Activated B cell treated with CpG ODN at 0.5 μM for 24 hours (primary cell): ENCODE measurements at regions not wholly inside any gene's neighbourhood (a gene's known extent, or its start where the extent isn't known, plus 50 kb on each side); places are given as distances from the start of the nearest gene placed in this dataset.
"Not testable (repeated sequence)": the region's sequence is repeated elsewhere in the genome, so short reads cannot be mapped to it uniquely, and the experiment has no call there.

Experiments used
- ATAC-seq: fragments of 200-7000 bp; cut with Tn5 transposase; one replicate; pipeline ENCODE4 v1.10.0; 2021; ENCODE audit warnings: low read depth, mild to moderate bottlenecking, moderate library complexity
- CTCF ChIA-PET: fragments of 350-600 bp; sonication (Branson Sonifier 250); formaldehyde crosslinking; loops from one replicate; lab custom pipeline; 2021; ENCODE audit warnings: antibody characterized with exemption; lab: Charles Lee
- POLR2A ChIA-PET: fragments of 350-600 bp; sonication (Branson Sonifier 250); formaldehyde crosslinking; loops from one replicate; lab custom pipeline; 2021; ENCODE audit warnings: antibody characterized with exemption; lab: Charles Lee
- DNase-seq: peaks from one replicate; pipeline ENCODE4 v3.0.0; 2022
- H3K27ac Mint-ChIP-seq: one replicate; pipeline ENCODE4 v1.8.0; 2020; ENCODE audit warnings: mixed read lengths
- H3K27me3 Mint-ChIP-seq: one replicate; pipeline ENCODE4 v1.8.0; 2021; ENCODE audit warnings: mixed read lengths
- H3K36me3 Mint-ChIP-seq: one replicate; pipeline ENCODE4 v1.8.0; 2021; ENCODE audit warnings: low read depth, mixed read lengths
- H3K4me1 Mint-ChIP-seq: one replicate; pipeline ENCODE4 v1.8.0; 2021; ENCODE audit warnings: mixed read lengths
- H3K4me3 Mint-ChIP-seq: one replicate; pipeline ENCODE4 v1.8.0; 2020; ENCODE audit warnings: mild to moderate bottlenecking, mixed read lengths
- H3K9me3 Mint-ChIP-seq: one replicate; pipeline ENCODE4 v1.8.0; 2020; ENCODE audit warnings: mixed read lengths
- intact Hi-C: fragments of 100-400 bp; cut with micrococcal nuclease; formaldehyde crosslinking; loops from one replicate; pipeline ENCODE4 v1.15.1; 2024
- TF ChIP-seq, protein P1 (sequence below): fragments of 200-600 bp; IDR thresholded peaks from one replicate; pipeline ENCODE4 v1.8.0; 2022; ENCODE audit warnings: antibody characterized with exemption, mild to moderate bottlenecking

DNA sequence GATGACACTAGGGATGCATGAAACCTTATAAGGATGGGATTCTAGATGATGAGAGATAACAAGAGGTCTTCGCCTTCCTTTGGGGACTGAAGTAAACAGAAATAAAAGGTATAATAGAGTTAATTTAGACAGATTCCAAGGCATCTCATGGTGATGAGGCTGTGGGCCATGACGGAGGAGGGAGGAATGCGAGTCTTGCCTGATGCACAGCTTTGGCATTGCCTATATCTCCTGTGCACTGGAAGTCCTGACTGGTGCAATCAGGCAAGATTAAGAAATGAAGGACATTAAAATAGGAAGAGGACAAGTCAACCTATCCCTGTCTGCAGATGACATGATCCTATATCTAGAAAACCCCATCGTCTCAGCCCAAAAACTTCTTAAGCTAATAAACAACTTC is 526.4 kb upstream of the LMO3 start:
- no peak overlapping the region for H3K4me3 Mint-ChIP-seq
- CTCF ChIA-PET, result no interaction called here
- H3K27me3 Mint-ChIP-seq, result no peaks in the 10 kb centered on the region
- H3K36me3 Mint-ChIP-seq, result no peaks in the 10 kb centered on the region
- DNase-seq (no peak), ATAC-seq (no peak)
- intact Hi-C loops, result no loop called here
- POLR2A ChIA-PET, result no interaction called here
- H3K4me1 Mint-ChIP-seq, result no peaks in the 10 kb centered on the region
- no peaks in the 10 kb centered on the region for H3K9me3 Mint-ChIP-seq
- H3K27ac Mint-ChIP-seq, result no peak overlapping the region
- TF ChIP-seq, protein P1, sequence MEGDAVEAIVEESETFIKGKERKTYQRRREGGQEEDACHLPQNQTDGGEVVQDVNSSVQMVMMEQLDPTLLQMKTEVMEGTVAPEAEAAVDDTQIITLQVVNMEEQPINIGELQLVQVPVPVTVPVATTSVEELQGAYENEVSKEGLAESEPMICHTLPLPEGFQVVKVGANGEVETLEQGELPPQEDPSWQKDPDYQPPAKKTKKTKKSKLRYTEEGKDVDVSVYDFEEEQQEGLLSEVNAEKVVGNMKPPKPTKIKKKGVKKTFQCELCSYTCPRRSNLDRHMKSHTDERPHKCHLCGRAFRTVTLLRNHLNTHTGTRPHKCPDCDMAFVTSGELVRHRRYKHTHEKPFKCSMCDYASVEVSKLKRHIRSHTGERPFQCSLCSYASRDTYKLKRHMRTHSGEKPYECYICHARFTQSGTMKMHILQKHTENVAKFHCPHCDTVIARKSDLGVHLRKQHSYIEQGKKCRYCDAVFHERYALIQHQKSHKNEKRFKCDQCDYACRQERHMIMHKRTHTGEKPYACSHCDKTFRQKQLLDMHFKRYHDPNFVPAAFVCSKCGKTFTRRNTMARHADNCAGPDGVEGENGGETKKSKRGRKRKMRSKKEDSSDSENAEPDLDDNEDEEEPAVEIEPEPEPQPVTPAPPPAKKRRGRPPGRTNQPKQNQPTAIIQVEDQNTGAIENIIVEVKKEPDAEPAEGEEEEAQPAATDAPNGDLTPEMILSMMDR, result no peak

- ATAC-seq, H3K27ac Mint-ChIP-seq, H3K4me3 Mint-ChIP-seq, DNase-seq, CTCF ChIA-PET, H3K36me3 Mint-ChIP-seq, H3K4me1 Mint-ChIP-seq, H3K9me3 Mint-ChIP-seq, POLR2A ChIA-PET, intact Hi-C loops, H3K27me3 Mint-ChIP-seq: not testable (repeated sequence)
These were observed 510.6 kb upstream of the LMO3 start for GRCh38 chr12:17116538-17116937.

GRCh38 chr12:17110316-17110715 is 504.4 kb upstream of the LMO3 start:
- intact Hi-C loops, result no loop called here
- POLR2A ChIA-PET, result no interaction called here
- no peaks in the 10 kb centered on the region for H3K27me3 Mint-ChIP-seq
- H3K9me3 Mint-ChIP-seq, result peaks cover 2% of the 10 kb centered on the region
- CTCF ChIA-PET, result no interaction called here
- no peak for ATAC-seq
- H3K27ac Mint-ChIP-seq, result no peak overlapping the region
- no peak overlapping the region for H3K4me3 Mint-ChIP-seq
- TF ChIP-seq, protein P1, result no peak
- DNase-seq, result no peak
- no peaks in the 10 kb centered on the region for H3K36me3 Mint-ChIP-seq
- no peaks in the 10 kb centered on the region for H3K4me1 Mint-ChIP-seq

DNA sequence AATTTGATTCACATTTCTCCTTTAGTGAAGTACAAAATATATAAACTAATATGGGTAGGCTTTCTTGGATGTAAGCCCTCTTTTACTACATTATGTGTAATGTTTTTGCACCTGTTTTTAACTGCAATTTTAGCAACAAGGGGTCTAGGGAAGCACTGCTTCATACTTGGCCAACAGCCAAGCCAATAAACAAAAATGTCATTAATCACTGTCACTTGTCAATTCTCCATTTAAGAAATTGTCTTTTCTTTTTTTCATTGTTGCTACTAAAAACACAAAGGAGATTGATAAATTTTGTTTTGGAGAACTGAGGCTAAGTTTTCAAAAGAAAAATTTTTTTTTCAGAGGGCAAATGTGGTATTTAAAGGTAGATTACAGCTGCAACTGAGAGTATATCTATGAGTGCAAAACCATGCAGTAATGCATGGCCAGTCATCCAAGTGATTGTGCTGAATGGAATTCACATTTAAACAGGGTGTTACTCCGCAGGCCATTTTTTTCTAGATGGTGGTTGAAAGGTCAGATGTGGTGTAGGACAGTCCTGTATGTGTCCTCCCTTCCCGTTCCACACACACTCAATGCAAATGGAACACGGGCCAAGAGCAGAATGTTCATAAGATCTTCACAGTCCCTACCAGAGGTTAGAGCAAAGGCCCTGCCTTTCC is 503.0 kb upstream of the LMO3 start:
- DNase-seq (no peak), ATAC-seq (no peak)
- Mint-ChIP-seq H3K27ac (no peak overlapping the region), H3K4me3 (no peak overlapping the region), H3K4me1 (no peaks in the 10 kb centered on the region), H3K36me3 (no peaks in the 10 kb centered on the region), H3K9me3 (peaks cover 5% of the 10 kb centered on the region), H3K27me3 (no peaks in the 10 kb centered on the region)
- ChIA-PET CTCF (no interaction called here), POLR2A (no interaction called here)
- intact Hi-C loops, result no loop called here
- TF ChIP-seq, protein P1, result no peak

DNA sequence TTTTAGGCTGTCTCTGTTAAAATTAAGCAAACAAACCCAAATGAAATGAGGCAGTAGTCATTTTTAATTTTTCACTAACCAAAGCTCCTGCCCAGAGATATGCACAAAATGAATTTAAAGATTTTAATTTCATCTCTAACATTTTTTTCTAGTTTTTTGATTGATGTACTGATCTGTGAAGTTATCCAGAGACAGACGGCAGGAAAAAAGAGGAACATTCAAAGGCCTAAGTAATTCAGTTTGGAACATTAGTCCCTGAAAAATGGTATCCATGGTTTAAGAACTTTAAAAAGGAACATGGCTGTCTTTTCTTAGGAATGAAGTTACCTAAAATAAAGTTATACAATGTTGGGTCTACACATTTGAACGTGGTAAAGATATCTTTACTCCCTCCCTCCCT is 498.8 kb upstream of the LMO3 start:
- DNase-seq, result no peak
- intact Hi-C loops, result no loop called here
- TF ChIP-seq, protein P1, result no peak
- H3K36me3 Mint-ChIP-seq, result no peaks in the 10 kb centered on the region
- ATAC-seq, result no peak
- H3K27me3 Mint-ChIP-seq, result no peaks in the 10 kb centered on the region
- H3K27ac Mint-ChIP-seq, result no peak overlapping the region
- no peaks in the 10 kb centered on the region for H3K4me1 Mint-ChIP-seq
- POLR2A ChIA-PET, result no interaction called here
- no peak overlapping the region for H3K4me3 Mint-ChIP-seq
- CTCF ChIA-PET, result no interaction called here
- peaks cover 15% of the 10 kb centered on the region for H3K9me3 Mint-ChIP-seq

DNA sequence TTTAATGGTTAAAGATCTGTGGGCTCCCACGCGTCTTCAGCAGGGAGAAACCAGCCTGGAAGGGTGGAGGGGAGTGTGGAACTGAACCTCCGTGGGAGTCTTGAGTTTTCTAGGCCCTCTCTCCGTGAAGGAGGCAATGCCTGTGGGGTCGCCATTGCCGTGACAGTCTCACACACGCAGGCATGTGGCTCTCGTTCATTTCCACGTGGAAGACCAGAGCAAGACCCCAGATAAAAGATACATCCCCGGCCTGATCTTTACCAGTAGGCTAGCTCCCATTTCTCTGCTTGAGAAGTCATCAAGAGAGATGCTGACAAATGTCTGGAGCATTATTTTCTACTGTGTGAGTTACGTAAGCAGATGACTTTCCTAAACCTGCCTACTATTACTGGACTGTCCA is 491.7 kb upstream of the LMO3 start:
- ATAC-seq (no peak), DNase-seq (no peak)
- TF ChIP-seq, protein P1, result no peak
- POLR2A ChIA-PET, result no interaction called here
- no peaks in the 10 kb centered on the region for H3K36me3 Mint-ChIP-seq
- peaks cover 12% of the 10 kb centered on the region for H3K9me3 Mint-ChIP-seq
- H3K27me3 Mint-ChIP-seq, result no peaks in the 10 kb centered on the region
- no peak overlapping the region for H3K27ac Mint-ChIP-seq
- no peak overlapping the region for H3K4me3 Mint-ChIP-seq
- H3K4me1 Mint-ChIP-seq, result no peaks in the 10 kb centered on the region
- intact Hi-C loops, result no loop called here
- CTCF ChIA-PET, result no interaction called here
